ENCODE measurements at regions not wholly inside any gene's neighbourhood (a gene's known extent, or its start where the extent isn't known, plus 50 kb on each side); places are given as distances from the start of the nearest gene placed in this dataset.

DNA sequence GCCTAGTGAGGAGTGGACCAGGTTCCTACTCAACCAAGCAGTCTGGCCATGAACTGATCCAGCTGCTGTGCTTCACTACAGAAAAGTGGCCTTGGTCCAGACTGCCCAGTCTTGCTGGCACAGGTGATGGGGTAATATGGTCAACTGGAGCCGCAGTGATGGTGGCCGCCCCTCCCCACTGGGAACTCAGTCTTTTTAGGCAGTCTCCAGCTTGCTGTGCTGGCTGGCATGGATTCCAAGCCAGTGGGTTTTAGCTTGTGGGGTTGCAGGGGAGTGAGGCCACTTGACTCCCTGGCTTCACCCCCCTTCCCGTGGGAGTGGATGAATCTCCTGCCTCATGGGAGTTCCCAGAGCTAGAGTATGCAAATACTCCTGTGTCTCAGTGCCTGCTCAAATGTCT is 52.7 kb upstream of the CDK6 start:
- TF ChIP-seq, protein P1, sequence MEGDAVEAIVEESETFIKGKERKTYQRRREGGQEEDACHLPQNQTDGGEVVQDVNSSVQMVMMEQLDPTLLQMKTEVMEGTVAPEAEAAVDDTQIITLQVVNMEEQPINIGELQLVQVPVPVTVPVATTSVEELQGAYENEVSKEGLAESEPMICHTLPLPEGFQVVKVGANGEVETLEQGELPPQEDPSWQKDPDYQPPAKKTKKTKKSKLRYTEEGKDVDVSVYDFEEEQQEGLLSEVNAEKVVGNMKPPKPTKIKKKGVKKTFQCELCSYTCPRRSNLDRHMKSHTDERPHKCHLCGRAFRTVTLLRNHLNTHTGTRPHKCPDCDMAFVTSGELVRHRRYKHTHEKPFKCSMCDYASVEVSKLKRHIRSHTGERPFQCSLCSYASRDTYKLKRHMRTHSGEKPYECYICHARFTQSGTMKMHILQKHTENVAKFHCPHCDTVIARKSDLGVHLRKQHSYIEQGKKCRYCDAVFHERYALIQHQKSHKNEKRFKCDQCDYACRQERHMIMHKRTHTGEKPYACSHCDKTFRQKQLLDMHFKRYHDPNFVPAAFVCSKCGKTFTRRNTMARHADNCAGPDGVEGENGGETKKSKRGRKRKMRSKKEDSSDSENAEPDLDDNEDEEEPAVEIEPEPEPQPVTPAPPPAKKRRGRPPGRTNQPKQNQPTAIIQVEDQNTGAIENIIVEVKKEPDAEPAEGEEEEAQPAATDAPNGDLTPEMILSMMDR (conservative IDR thresholded peaks at IDR 0.05; ENCODE audit: low read length) = no peak
- no peak for TF ChIP-seq EZH2phosphoT487 (IDR thresholded peaks at IDR 0.05; ENCODE audit: borderline replicate concordance, low read depth, low read length)
